SK-N-SH (cell line): ENCODE measurements at regions not wholly inside any gene's neighbourhood (a gene's known extent, or its start where the extent isn't known, plus 50 kb on each side); places are given as distances from the start of the nearest gene placed in this dataset.

Experiments used
- CTCF ChIA-PET: fragments of 300-600, 350-600 bp; formaldehyde crosslinking; extraction: SDS; loops from one replicate; lab custom pipeline; 2021; lab: Yijun Ruan, JAX
- POLR2A ChIA-PET: fragments of 350-600 bp; sonication (Branson Sonifier 250); formaldehyde crosslinking; extraction: SDS; loops from one replicate; lab custom pipeline; 2020; ENCODE audit warnings: antibody characterized with exemption, inconsistent platforms; lab: Yijun Ruan, JAX
- DNase-seq: peaks from one replicate; pipeline ENCODE4 v3.0.0; 2012
- H2AFZ ChIP-seq: fragments of 200-600 bp; sonication (generic); 2 replicates; pipeline ENCODE4 v1.8.1; 2016; ENCODE audit warnings: antibody characterized with exemption, mild to moderate bottlenecking, low read depth
- H3F3A ChIP-seq: fragments of 200-600 bp; sonication (generic); replicated peaks from 2 replicates; pipeline ENCODE3; 2016; ENCODE audit warnings: antibody characterized with exemption, mild to moderate bottlenecking; ENCODE audit not compliant: insufficient read depth
- H3K27ac ChIP-seq, 2 experiments: fragments of 200-500 bp in 1 of 2; fragments of 200-600 bp in 1 of 2; sonication (Bioruptor generic) in 1 of 2; sonication (generic), shearing (Covaris generic) in 1 of 2; 2 replicates each; pipeline versions ENCODE4 v1.5.1 to v1.6.1; 2014 to 2016; ENCODE audit warnings: low read depth in 2 of 2, inconsistent platforms in 1 of 2, low read length in 1 of 2, mild to moderate bottlenecking in 1 of 2, mixed read lengths in 1 of 2
- H3K27me3 ChIP-seq: fragments of 200-600 bp; sonication (generic), shearing (Covaris generic); 2 replicates; pipeline ENCODE4 v1.6.1; 2016; ENCODE audit warnings: mixed run types; ENCODE audit not compliant: insufficient read depth
- H3K36me3 ChIP-seq, 2 experiments: fragments of 200-500 bp in 1 of 2; fragments of 200-600 bp in 1 of 2; sonication (Bioruptor generic) in 1 of 2; sonication (generic) in 1 of 2; replicated peaks in 1 of 2; 2 replicates each; pipeline versions ENCODE3 to v1.5.1; 2014 to 2016; ENCODE audit warnings: low read length in 1 of 2, mild to moderate bottlenecking in 1 of 2; ENCODE audit not compliant: insufficient read depth in 2 of 2, control insufficient read depth in 1 of 2
- H3K4me1 ChIP-seq, 2 experiments: fragments of 200-500 bp in 1 of 2; fragments of 200-600 bp in 1 of 2; sonication (Bioruptor generic) in 1 of 2; sonication (generic), shearing (Covaris generic) in 1 of 2; 2 replicates each; pipeline versions ENCODE4 v1.5.1 to v1.6.1; 2014 to 2016; ENCODE audit warnings: low read depth in 1 of 2, low read length in 1 of 2, mixed run types in 1 of 2; ENCODE audit not compliant: insufficient read depth in 2 of 2, control insufficient read depth in 1 of 2
- H3K4me2 ChIP-seq: fragments of 200-600 bp; sonication (generic), shearing (Covaris generic); 2 replicates; pipeline ENCODE4 v1.6.1; 2017; ENCODE audit warnings: mixed run types
- H3K4me3 ChIP-seq, 2 experiments: fragments of 200-500 bp in 1 of 2; fragments of 200-600 bp in 1 of 2; sonication (Bioruptor generic) in 1 of 2; sonication (generic), shearing (Covaris generic) in 1 of 2; 2 replicates each; pipeline versions ENCODE4 v1.5.1 to v1.8.1; 2014 to 2016; ENCODE audit warnings: low read depth in 2 of 2, inconsistent platforms in 1 of 2, low read length in 1 of 2, mild to moderate bottlenecking in 1 of 2, mixed read lengths in 1 of 2, moderate library complexity in 1 of 2
- H3K79me2 ChIP-seq: fragments of 200-600 bp; sonication (generic); 2 replicates; pipeline ENCODE4 v1.8.1; 2017; ENCODE audit warnings: mild to moderate bottlenecking; ENCODE audit not compliant: insufficient read depth
- H3K9ac ChIP-seq: fragments of 200-600 bp; sonication (generic); 2 replicates; pipeline ENCODE4 v1.6.1; 2017; ENCODE audit warnings: mixed run types
- H3K9me2 ChIP-seq: fragments of 200-600 bp; sonication (generic); 2 replicates; pipeline ENCODE4 v1.6.1; 2017; ENCODE audit warnings: mixed run types
- H3K9me3 ChIP-seq: fragments of 200-600 bp; sonication (generic); 2 replicates; pipeline ENCODE4 v1.6.1; 2017; ENCODE audit warnings: mixed run types, mild to moderate bottlenecking, moderate library complexity
- H4K20me1 ChIP-seq: fragments of 200-600 bp; sonication (generic); 2 replicates; pipeline ENCODE4 v1.6.1; 2017; ENCODE audit warnings: mild to moderate bottlenecking, mixed run types; ENCODE audit not compliant: insufficient read depth
- CHD2 ChIP-seq: fragments of 150-350 bp; IDR thresholded peaks from 2 replicates; pipeline ENCODE4 v1.6.1; 2018; ENCODE audit warnings: low read length; ENCODE audit not compliant: partially characterized antibody
- ELF1 ChIP-seq: IDR thresholded peaks from 2 replicates; pipeline ENCODE4 v1.4.0; 2012
- EP300 ChIP-seq, 2 experiments: IDR thresholded peaks; 2 replicates each; pipeline versions ENCODE4 v1.4.0 to v1.6.1; 2012; ENCODE audit warnings: borderline replicate concordance in 1 of 2, low read depth in 1 of 2, low read length in 1 of 2
- EZH2phosphoT487 ChIP-seq: fragments of 200-600 bp; sonication (generic); IDR thresholded peaks from 2 replicates; pipeline ENCODE4 v1.6.1; 2017; ENCODE audit warnings: low read depth, mixed run types, mild to moderate bottlenecking, antibody characterized with exemption, moderate library complexity, borderline replicate concordance
- FOXJ3 ChIP-seq: sonication (generic); formaldehyde crosslinking; IDR thresholded peaks from 2 replicates; pipeline ENCODE4 v1.5.1; 2020; ENCODE audit warnings: mild to moderate bottlenecking, missing genetic modification reagents
- FOXM1 ChIP-seq: IDR thresholded peaks from 2 replicates; pipeline ENCODE4 v1.4.0; 2012; ENCODE audit warnings: low read depth, mild to moderate bottlenecking
- GABPA ChIP-seq: IDR thresholded peaks from 2 replicates; pipeline ENCODE4 v1.4.0; 2012; ENCODE audit warnings: low read depth, mild to moderate bottlenecking
- JUND ChIP-seq: IDR thresholded peaks from 2 replicates; pipeline ENCODE4 v1.4.0; 2012
- MEF2A ChIP-seq: IDR thresholded peaks from 2 replicates; pipeline ENCODE4 v1.4.0; 2012; ENCODE audit warnings: low read depth, borderline replicate concordance
- MXI1 ChIP-seq: IDR thresholded peaks from 2 replicates; pipeline ENCODE4 v1.6.1; 2012; ENCODE audit warnings: mild to moderate bottlenecking, low read depth, low read length, improper control_type of control experiment
- NRF1 ChIP-seq: IDR thresholded peaks from 2 replicates; pipeline ENCODE4 v1.6.1; 2012; ENCODE audit warnings: low read depth, mild to moderate bottlenecking, low read length
- POLR2AphosphoS5 ChIP-seq: IDR thresholded peaks from 2 replicates; pipeline ENCODE4 v1.6.1; 2012; ENCODE audit warnings: low read depth, low read length
- RAD21 ChIP-seq: IDR thresholded peaks from 2 replicates; pipeline ENCODE4 v1.6.1; 2012; ENCODE audit warnings: mild to moderate bottlenecking, low read length
- SIN3A ChIP-seq: IDR thresholded peaks from 2 replicates; pipeline ENCODE4 v1.6.1; 2012; ENCODE audit warnings: low read depth, mild to moderate bottlenecking, low read length, moderate library complexity, borderline replicate concordance
- TAF1 ChIP-seq: IDR thresholded peaks from 2 replicates; pipeline ENCODE4 v1.6.1; 2012; ENCODE audit warnings: low read depth, mild to moderate bottlenecking, low read length, moderate library complexity, borderline replicate concordance
- whole genome bisulfite sequencing: methylation state at CpG from one replicate; pipeline ENCODE4 v1.1.6; 2017; ENCODE audit warnings: low lambda C conversion rate; 5-methylcytosine and 5-hydroxymethylcytosine counted together
- TF ChIP-seq, protein P1 (sequence below): IDR thresholded peaks from 2 replicates; pipeline ENCODE4 v1.6.1; 2012; ENCODE audit warnings: mild to moderate bottlenecking, low read depth, low read length, moderate library complexity
- TF ChIP-seq, protein P2 (sequence below): IDR thresholded peaks from 2 replicates; pipeline ENCODE4 v1.4.0; 2012; ENCODE audit warnings: low read depth, borderline replicate concordance
- TF ChIP-seq, protein P3 (sequence below): IDR thresholded peaks from 2 replicates; pipeline ENCODE4; 2012

DNA sequence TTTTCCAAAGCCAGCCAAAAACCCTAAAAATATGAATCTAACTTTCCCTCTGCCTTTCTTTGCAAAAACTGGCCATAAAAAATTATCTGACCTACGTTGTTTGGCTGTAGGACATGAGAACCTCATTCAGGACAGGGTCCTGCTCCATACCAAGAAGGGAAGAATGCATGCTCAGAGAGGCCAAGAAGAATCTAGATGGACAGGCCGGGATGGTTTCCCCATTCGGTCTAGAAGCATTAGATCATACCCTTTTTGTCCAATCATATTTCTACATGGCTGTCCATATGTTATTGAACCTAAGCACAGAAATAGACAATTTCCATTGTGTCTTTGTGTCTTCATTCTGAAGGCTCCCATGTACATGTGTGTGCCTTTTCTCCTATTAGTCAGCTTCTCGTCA, 2120.4 kb upstream of the PIK3C3 start:
- Histone ChIP-seq H3F3A (no peaks in the 10 kb centered on the region), H3K27me3 (no peaks in the 10 kb centered on the region), H3K9me2 (no peaks in the 10 kb centered on the region), H3K79me2 (no peaks in the 10 kb centered on the region), H3K4me1 (no peaks in the 10 kb centered on the region), H3K9ac (no peak overlapping the region), H3K27ac (no peak overlapping the region), H4K20me1 (no peaks in the 10 kb centered on the region), H3K4me3 (no peak overlapping the region), H2AFZ (no peak overlapping the region), H3K4me2 (no peak overlapping the region), H3K36me3 (no peaks in the 10 kb centered on the region), H3K9me3 (no peaks in the 10 kb centered on the region)
- CTCF ChIA-PET = interaction anchor here (0.9 to 1.4 kb wide), 2 partner anchors 37 to 53 kb away, joined by 3 read pairs; no protein-coding TSS in a partner anchor
- TF ChIP-seq, protein P1, sequence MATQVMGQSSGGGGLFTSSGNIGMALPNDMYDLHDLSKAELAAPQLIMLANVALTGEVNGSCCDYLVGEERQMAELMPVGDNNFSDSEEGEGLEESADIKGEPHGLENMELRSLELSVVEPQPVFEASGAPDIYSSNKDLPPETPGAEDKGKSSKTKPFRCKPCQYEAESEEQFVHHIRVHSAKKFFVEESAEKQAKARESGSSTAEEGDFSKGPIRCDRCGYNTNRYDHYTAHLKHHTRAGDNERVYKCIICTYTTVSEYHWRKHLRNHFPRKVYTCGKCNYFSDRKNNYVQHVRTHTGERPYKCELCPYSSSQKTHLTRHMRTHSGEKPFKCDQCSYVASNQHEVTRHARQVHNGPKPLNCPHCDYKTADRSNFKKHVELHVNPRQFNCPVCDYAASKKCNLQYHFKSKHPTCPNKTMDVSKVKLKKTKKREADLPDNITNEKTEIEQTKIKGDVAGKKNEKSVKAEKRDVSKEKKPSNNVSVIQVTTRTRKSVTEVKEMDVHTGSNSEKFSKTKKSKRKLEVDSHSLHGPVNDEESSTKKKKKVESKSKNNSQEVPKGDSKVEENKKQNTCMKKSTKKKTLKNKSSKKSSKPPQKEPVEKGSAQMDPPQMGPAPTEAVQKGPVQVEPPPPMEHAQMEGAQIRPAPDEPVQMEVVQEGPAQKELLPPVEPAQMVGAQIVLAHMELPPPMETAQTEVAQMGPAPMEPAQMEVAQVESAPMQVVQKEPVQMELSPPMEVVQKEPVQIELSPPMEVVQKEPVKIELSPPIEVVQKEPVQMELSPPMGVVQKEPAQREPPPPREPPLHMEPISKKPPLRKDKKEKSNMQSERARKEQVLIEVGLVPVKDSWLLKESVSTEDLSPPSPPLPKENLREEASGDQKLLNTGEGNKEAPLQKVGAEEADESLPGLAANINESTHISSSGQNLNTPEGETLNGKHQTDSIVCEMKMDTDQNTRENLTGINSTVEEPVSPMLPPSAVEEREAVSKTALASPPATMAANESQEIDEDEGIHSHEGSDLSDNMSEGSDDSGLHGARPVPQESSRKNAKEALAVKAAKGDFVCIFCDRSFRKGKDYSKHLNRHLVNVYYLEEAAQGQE = no peak
- TF ChIP-seq FOXJ3 (no peak), NRF1 (no peak), JUND (no peak), RAD21 (no peak), CHD2 (no peak), MXI1 (no peak), ELF1 (no peak), EZH2phosphoT487 (no peak), GABPA (no peak), FOXM1 (no peak), MEF2A (no peak), EP300 (IDR thresholded peaks at IDR 0.05; ENCODE audit: borderline replicate concordance in 1 of 2, low read depth in 1 of 2, low read length in 1 of 2) (no peak), SIN3A (no peak), POLR2AphosphoS5 (no peak), TAF1 (no peak)
- TF ChIP-seq, protein P2, sequence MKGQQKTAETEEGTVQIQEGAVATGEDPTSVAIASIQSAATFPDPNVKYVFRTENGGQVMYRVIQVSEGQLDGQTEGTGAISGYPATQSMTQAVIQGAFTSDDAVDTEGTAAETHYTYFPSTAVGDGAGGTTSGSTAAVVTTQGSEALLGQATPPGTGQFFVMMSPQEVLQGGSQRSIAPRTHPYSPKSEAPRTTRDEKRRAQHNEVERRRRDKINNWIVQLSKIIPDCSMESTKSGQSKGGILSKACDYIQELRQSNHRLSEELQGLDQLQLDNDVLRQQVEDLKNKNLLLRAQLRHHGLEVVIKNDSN = no peak
- TF ChIP-seq, protein P3, sequence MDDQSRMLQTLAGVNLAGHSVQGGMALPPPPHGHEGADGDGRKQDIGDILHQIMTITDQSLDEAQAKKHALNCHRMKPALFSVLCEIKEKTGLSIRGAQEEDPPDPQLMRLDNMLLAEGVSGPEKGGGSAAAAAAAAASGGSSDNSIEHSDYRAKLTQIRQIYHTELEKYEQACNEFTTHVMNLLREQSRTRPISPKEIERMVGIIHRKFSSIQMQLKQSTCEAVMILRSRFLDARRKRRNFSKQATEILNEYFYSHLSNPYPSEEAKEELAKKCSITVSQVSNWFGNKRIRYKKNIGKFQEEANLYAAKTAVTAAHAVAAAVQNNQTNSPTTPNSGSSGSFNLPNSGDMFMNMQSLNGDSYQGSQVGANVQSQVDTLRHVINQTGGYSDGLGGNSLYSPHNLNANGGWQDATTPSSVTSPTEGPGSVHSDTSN = no peak
- WGBS = 35% methylated on average over 4 of the region's 4 CpGs
- DNase-seq = no peak
- POLR2A ChIA-PET = no interaction called here
